ENCODE measurements at regions not wholly inside any gene's neighbourhood (a gene's known extent, or its start where the extent isn't known, plus 50 kb on each side); places are given as distances from the start of the nearest gene placed in this dataset.

DNA sequence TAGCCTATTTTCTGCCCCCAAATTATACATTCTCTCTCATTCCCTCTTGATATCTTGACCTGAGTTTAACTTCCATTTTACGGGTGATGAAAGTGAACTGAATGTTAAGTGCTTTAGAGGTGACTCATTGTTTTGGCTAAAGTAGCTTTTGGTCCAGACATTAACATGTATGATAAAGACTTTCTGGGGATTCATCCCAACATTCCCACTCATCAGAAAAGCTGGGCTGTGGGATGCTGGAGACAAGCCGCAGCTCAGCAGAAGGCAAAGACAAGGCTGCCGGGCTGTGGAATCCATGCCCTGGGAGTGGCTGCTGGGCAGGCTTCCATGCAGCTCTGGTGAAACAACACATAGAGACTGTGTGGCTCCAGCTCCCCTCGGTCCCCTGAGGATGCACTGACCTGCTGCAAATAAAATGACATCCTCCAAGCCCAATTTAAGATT, 89.9 kb upstream of the SYNDIG1 start:
- TF ChIP-seq, protein P1, sequence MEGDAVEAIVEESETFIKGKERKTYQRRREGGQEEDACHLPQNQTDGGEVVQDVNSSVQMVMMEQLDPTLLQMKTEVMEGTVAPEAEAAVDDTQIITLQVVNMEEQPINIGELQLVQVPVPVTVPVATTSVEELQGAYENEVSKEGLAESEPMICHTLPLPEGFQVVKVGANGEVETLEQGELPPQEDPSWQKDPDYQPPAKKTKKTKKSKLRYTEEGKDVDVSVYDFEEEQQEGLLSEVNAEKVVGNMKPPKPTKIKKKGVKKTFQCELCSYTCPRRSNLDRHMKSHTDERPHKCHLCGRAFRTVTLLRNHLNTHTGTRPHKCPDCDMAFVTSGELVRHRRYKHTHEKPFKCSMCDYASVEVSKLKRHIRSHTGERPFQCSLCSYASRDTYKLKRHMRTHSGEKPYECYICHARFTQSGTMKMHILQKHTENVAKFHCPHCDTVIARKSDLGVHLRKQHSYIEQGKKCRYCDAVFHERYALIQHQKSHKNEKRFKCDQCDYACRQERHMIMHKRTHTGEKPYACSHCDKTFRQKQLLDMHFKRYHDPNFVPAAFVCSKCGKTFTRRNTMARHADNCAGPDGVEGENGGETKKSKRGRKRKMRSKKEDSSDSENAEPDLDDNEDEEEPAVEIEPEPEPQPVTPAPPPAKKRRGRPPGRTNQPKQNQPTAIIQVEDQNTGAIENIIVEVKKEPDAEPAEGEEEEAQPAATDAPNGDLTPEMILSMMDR (IDR thresholded peaks at IDR 0.05) = no peak
- TF ChIP-seq POLR2AphosphoS5 (IDR thresholded peaks at IDR 0.05) = no peak

Data from upper lobe of left lung (tissue), 4 donors.